SW480 (cell line): ENCODE measurements at regions not wholly inside any gene's neighbourhood (a gene's known extent, or its start where the extent isn't known, plus 50 kb on each side); places are given as distances from the start of the nearest gene placed in this dataset.

Source experiments
- DNase-seq: peaks from one replicate; pipeline ENCODE4 v3.0.0-alpha.2; 2016; ENCODE audit warnings: low spot score

GRCh38 chr18:77658751-77659448, 409.3 kb downstream of the GALR1 start:
- no peak for DNase-seq

GRCh38 chr18:77666613-77667012, 417.0 kb downstream of the GALR1 start:
- no peak for DNase-seq

- no peak for DNase-seq
Observed at GRCh38 chr18:77668219-77668618, 418.6 kb downstream of the GALR1 start.

- DNase-seq = no peak
Observed at GRCh38 chr18:77669331-77669730, 419.7 kb downstream of the GALR1 start.

DNA sequence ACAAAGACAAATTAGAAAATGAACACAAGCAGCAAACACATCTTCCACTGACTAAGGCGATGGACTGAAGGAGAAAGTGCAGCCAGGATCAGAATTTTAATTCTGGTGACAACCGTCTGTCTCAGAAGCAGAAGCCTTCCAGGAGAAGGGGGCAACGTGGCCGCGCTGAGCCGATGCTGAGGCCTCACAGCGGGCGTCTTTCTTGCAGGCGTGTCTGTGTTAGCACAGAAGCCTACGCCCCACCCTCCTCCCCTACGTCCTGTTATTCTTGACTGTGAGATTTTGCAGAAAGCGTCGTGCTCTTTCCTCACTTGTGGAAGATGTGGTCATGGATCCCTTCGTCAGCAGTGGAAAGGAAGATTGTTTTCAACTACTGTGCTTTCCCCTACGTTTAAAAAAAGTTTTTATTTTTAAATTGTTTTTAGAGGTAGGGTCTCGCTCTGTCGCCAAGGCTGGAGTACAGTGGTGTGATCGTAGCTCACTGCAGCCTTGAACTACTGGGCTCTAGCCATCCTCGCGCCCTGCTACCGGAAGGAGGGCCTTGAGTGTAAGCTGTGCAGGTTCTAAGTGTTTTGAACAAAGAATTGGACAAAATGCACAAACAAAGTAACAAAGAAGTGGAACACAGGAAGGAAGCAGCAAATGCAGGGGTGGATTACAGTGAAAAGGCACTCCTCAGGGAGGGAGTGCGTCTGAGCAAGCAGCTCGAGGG, 422.0 kb downstream of the GALR1 start:
- no peak for DNase-seq

GRCh38 chr18:77676910-77677309, 427.3 kb downstream of the GALR1 start:
- DNase-seq = no peak

GRCh38 chr18:77677536-77677935, 427.9 kb downstream of the GALR1 start:
- no peak for DNase-seq

DNA sequence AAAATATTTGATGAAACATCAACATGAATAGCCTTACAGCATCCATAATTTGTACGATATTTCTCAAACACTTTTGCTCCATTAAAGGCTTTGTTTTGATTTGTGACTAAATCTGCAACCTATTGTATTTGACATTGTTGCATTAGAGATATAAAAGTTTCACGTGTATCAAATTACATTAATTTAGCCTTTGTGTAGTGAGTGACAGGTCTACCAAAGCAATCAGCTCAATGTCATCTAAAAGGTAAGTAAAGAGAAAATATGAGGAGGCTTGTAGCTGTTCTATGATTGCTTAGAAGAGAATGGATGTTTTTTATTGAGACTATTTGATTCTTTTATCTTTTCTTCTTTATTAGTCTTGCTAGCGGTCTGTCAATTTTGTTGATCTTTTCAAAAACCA, 430.2 kb downstream of the GALR1 start:
- no peak for DNase-seq

DNA sequence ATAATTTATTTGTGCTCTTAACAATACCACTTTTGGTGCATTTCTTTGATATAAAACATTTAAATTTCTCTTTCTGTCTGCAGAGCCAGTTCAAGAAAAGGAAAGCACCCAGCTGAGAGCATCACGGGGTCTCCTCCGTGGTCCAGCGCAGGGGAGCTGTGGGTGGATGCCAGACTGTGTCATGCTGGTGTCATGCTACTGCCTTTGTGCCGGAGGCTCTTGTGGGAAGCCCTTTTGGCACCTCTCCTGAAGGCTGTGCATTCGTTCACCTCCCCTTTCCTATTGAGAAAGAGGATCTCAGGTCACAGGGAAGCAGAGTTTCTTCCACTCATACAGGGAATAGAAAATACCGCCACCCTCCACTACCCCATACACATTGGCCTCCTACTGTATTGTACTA, 450.4 kb downstream of the GALR1 start:
- no peak for DNase-seq

GRCh38 chr18:77701977-77702376, 452.3 kb downstream of the GALR1 start:
- no peak for DNase-seq

- peak; percentile 11 for DNase-seq
Observed at GRCh38 chr18:77702686-77703085, 453.0 kb downstream of the GALR1 start.

DNA sequence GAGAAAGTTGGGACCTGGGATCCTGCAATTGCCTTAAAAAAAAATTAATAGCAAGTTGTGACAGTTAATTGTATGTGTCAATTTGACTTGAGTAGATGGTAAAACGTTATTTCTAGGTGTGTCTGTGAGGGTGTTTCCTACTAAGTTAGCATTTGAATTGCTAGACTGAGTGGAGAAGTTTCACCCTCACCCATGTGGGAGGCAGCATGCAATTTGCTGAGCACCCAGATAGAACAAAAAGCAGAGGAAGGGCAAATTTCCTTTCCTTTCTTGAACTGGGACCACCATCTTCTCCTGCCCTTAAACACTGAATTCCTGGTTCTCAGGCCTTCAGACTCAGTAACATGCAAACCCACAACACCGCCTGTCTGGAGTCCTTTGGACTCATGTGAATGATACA, 455.7 kb downstream of the GALR1 start:
- no peak for DNase-seq

GRCh38 chr18:77708826-77709506, 459.3 kb downstream of the GALR1 start:
- DNase-seq = no peak

GRCh38 chr18:77711096-77711495, 461.4 kb downstream of the GALR1 start:
- DNase-seq = peak; percentile 9

DNA sequence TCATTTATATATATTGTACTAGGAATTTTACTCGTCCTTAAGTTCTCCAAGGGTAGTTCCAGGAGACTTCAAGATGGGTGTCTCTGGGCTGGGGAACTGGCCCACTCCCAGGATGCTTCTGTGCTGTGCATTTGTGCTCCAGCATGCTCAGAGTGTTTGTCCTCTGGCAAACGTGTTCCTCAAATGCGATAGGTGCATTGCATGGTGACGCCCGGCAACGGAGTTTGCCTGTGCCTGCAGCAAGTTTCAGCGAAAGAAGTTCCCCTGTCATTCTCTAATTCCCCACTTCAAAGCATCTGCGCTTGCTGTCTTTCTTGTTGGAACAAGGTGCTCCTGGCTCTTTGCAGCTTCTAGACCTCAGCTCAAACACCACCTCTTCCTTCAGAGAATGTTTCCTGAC, 465.1 kb downstream of the GALR1 start:
- no peak for DNase-seq

- no peak for DNase-seq
Observed at GRCh38 chr18:77716282-77716681, 466.6 kb downstream of the GALR1 start.

DNA sequence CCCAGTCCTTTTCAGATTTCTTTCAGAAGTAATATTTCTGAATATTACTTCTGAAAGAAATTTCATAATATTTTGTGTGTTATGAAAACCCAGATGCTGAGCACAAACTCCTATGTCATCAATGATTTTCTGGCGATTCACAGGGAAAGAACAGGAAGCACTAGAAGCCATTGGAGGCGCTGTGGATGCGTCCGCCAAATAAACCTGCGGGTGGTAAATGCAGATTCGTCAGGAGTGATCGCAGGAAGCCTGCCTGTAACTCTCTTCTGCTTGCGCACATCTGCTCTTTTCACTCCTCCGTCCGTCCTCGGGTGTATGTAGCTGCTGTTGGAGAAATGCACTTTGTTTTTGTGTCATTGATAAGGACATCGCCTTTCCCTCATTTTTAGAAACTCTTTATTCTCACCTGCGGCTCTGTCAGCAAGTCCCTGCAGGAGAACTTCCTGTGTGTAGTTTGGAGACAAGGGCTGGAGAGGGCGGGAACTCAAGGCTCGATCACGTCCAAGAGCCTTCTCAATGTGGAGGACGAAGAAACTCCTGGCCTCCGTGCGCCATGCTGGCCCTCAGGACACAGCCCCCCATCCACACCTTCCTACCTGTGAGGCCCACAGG, 483.8 kb downstream of the GALR1 start:
- no peak for DNase-seq

- peak; percentile 6 for DNase-seq
Observed at GRCh38 chr18:77736842-77737241, 487.2 kb downstream of the GALR1 start.

GRCh38 chr18:77737405-77737804, 487.8 kb downstream of the GALR1 start:
- DNase-seq = peak; percentile 2

GRCh38 chr18:77749089-77749488, 499.4 kb downstream of the GALR1 start:
- DNase-seq = no peak

- no peak for DNase-seq
Observed at GRCh38 chr18:77750006-77750405, 500.4 kb downstream of the GALR1 start.

DNA sequence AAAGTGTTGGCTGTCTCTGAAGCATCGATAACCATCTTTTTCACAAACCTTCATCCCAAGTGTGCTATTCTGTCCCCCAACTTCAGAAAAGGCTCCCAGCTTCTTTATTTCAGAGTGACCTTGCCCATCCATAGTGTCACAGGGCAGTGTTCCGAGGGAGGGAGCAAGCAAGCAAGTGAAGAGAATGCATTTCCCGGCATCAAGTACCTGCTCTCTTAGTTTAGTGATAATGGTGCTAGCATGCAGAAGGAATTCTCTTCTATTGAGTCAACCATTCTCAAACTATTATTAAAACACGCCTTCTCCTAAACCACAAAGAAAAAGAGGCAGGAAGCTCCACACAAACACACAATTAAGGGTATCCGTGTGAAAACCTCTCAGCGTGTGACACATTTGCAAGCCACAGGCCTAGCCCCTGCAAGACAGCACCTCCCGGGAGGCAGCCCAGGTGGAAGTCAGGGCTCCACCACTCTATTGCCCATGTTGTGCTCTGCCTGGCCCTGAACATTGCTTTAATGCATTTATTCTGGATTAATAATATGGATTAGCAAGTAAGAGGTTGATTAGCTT, 504.9 kb downstream of the GALR1 start:
- DNase-seq = peak; percentile 9
